Keratinocyte (primary cell): ENCODE measurements at regions not wholly inside any gene's neighbourhood (a gene's known extent, or its start where the extent isn't known, plus 50 kb on each side); places are given as distances from the start of the nearest gene placed in this dataset.

Source experiments
- DNase-seq: peaks from one replicate; pipeline ENCODE4 v3.0.0-alpha.2; 2011; ENCODE audit warnings: low read depth, missing footprints, low spot score
- FAIRE-seq: peaks from 2 replicates; lab custom pipeline; 2011; peaks lifted over from hg19 to GRCh38; lab: Jason Lieb, UNC
- H2AFZ ChIP-seq: 2 replicates; pipeline ENCODE4 v1.6.0; 2012; ENCODE audit warnings: low read length, control low read depth, inconsistent platforms; ENCODE audit not compliant: control insufficient read depth
- H3K27ac ChIP-seq: 2 replicates; pipeline ENCODE4 v1.5.1; 2011; ENCODE audit warnings: low read length; ENCODE audit not compliant: control insufficient read depth, insufficient read depth
- H3K27me3 ChIP-seq: 3 replicates; pipeline ENCODE4 v1.6.0; 2011; ENCODE audit warnings: low read length; ENCODE audit not compliant: control insufficient read depth, insufficient read depth; ENCODE audit errors: extremely low read depth
- H3K36me3 ChIP-seq, 2 experiments: 2 replicates in 1 of 2; 3 replicates in 1 of 2; pipeline ENCODE4 v1.5.1; 2011; ENCODE audit warnings: low read length in 2 of 2, mild to moderate bottlenecking in 1 of 2; ENCODE audit not compliant: control insufficient read depth in 2 of 2, insufficient read depth in 2 of 2; ENCODE audit errors: extremely low read depth in 1 of 2
- H3K4me1 ChIP-seq: 3 replicates; pipeline ENCODE4 v1.5.1; 2011; ENCODE audit warnings: low read length; ENCODE audit not compliant: control insufficient read depth, insufficient read depth; ENCODE audit errors: extremely low read depth
- H3K4me2 ChIP-seq: 3 replicates; pipeline ENCODE4 v1.6.0; 2011; ENCODE audit warnings: low read depth, low read length; ENCODE audit not compliant: control insufficient read depth, insufficient read depth; ENCODE audit errors: extremely low read depth
- H3K4me3 ChIP-seq, 3 experiments: fragments of 200-600 bp in 1 of 3; sonication (generic) in 1 of 3; 2 replicates in 2 of 3; 3 replicates in 1 of 3; pipeline ENCODE4 v1.5.1; 2011 to 2016; ENCODE audit warnings: low read length in 3 of 3, mild to moderate bottlenecking in 3 of 3, control low read depth in 2 of 3, inconsistent platforms in 1 of 3, low read depth in 1 of 3, mixed read lengths in 1 of 3, mixed run types in 1 of 3, moderate library complexity in 1 of 3; ENCODE audit not compliant: control insufficient read depth in 2 of 3, insufficient read depth in 2 of 3; ENCODE audit errors: extremely low read depth in 1 of 3
- H3K79me2 ChIP-seq: 2 replicates; pipeline ENCODE4 v1.6.0; 2012; ENCODE audit warnings: low read length; ENCODE audit not compliant: control insufficient read depth, insufficient read depth
- H3K9ac ChIP-seq: 3 replicates; pipeline ENCODE4 v1.6.0; 2011; ENCODE audit warnings: low read length; ENCODE audit not compliant: control insufficient read depth, insufficient read depth; ENCODE audit errors: extremely low read depth
- H3K9me1 ChIP-seq: 3 replicates; pipeline ENCODE4 v1.6.0; 2011; ENCODE audit warnings: low read length; ENCODE audit not compliant: control insufficient read depth, insufficient read depth; ENCODE audit errors: extremely low read depth
- H3K9me3 ChIP-seq: 2 replicates; pipeline ENCODE4 v1.5.1; 2012; ENCODE audit warnings: low read depth, low read length; ENCODE audit not compliant: control insufficient read depth
- H4K20me1 ChIP-seq: 3 replicates; pipeline ENCODE4 v1.6.0; 2011; ENCODE audit warnings: low read length; ENCODE audit not compliant: control insufficient read depth, insufficient read depth; ENCODE audit errors: extremely low read depth
- EZH2 ChIP-seq: IDR thresholded peaks from one replicate; pipeline ENCODE4 v1.6.1; 2012; ENCODE audit warnings: inconsistent platforms, mild to moderate bottlenecking, low read length, moderate library complexity
- dilution Hi-C: fragments of 300-500 bp; cut with MboI; formaldehyde crosslinking; loops from one replicate; pipeline ENCODE4 v1.7.0; 2020; ENCODE audit warnings: low sequenced_read_pairs; ENCODE audit not compliant: extremely low pct_ligation_motif_present
- TF ChIP-seq, protein P1 (sequence below), 3 experiments: IDR thresholded peaks in 1 of 3; conservative IDR thresholded peaks in 1 of 3; optimal IDR thresholded peaks in 1 of 3; 2 replicates in 2 of 3; 3 replicates in 1 of 3; pipeline versions ENCODE3 to v1.5.1; 2011; ENCODE audit warnings: low read length in 3 of 3, mild to moderate bottlenecking in 3 of 3, moderate library complexity in 2 of 3, control low read depth in 1 of 3, inconsistent platforms in 1 of 3; ENCODE audit not compliant: insufficient read depth in 2 of 3; ENCODE audit errors: extremely low read depth in 1 of 3

DNA sequence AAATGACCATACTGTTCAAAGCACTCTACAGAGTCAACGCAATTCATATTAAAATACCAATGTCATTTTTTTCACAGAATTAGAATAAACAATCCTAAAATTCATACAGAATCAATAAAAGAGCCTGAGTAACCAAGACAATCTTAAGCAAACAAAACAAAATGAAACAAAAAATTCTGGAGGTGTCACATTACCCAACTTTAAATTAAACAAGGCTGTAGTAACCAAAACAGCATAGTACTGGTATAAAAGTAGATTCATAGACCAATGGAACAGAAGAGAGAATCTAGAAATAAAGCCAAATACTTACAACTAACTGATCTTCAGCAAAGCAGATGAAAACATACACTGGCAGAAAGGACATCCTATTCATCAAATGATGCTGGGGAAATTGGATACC, 346.9 kb upstream of the JAG1 start:
- no peak for TF ChIP-seq EZH2
- TF ChIP-seq, protein P1, sequence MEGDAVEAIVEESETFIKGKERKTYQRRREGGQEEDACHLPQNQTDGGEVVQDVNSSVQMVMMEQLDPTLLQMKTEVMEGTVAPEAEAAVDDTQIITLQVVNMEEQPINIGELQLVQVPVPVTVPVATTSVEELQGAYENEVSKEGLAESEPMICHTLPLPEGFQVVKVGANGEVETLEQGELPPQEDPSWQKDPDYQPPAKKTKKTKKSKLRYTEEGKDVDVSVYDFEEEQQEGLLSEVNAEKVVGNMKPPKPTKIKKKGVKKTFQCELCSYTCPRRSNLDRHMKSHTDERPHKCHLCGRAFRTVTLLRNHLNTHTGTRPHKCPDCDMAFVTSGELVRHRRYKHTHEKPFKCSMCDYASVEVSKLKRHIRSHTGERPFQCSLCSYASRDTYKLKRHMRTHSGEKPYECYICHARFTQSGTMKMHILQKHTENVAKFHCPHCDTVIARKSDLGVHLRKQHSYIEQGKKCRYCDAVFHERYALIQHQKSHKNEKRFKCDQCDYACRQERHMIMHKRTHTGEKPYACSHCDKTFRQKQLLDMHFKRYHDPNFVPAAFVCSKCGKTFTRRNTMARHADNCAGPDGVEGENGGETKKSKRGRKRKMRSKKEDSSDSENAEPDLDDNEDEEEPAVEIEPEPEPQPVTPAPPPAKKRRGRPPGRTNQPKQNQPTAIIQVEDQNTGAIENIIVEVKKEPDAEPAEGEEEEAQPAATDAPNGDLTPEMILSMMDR (optimal IDR thresholded peaks at IDR 0.05 in 1 of 3, IDR thresholded peaks at IDR 0.05 in 1 of 3, conservative IDR thresholded peaks at IDR 0.05 in 1 of 3; ENCODE audit: extremely low read depth in 1 of 3, insufficient read depth in 2 of 3, low read length in 3 of 3), result no peak
- no peak overlapping the region for H3K27ac ChIP-seq
- H4K20me1 ChIP-seq, result no peaks in the 10 kb centered on the region
- H3K4me1 ChIP-seq, result no peaks in the 10 kb centered on the region
- H3K4me3 ChIP-seq, result no peak overlapping the region
- H3K4me2 ChIP-seq, result no peak overlapping the region
- no peaks in the 10 kb centered on the region for H3K9me1 ChIP-seq
- H3K9ac ChIP-seq, result no peak overlapping the region
- no peaks in the 10 kb centered on the region for H3K36me3 ChIP-seq
- H3K9me3 ChIP-seq, result no peaks in the 10 kb centered on the region
- no peaks in the 10 kb centered on the region for H3K27me3 ChIP-seq
- no peak overlapping the region for H2AFZ ChIP-seq
- DNase-seq (no peak), FAIRE-seq (peak; percentile 46)
- dilution Hi-C loops, result no loop called here
- H3K79me2 ChIP-seq, result no peaks in the 10 kb centered on the region

DNA sequence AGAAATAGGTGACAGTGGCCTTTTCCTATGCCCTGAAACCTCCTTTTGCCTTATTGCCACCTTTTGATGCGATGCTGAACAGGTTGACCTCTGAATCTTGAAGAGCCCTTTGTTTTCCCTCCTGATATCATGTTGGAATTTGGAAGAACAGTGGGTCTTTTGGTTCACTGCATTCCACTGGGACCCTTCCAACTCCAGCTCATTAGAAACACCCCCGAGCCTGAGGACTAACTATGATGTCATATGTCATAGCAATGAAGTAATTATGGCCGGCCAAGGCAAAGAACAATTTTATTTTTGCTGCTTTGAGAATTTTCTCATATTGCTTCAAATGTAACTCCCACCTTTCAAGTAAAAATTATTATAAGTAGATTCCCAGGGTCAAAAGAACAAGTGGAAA, 353.4 kb upstream of the JAG1 start:
- H3K9ac ChIP-seq, result no peak overlapping the region
- no peaks in the 10 kb centered on the region for H4K20me1 ChIP-seq
- H3K27ac ChIP-seq, result no peak overlapping the region
- H3K4me3 ChIP-seq, result no peak overlapping the region
- H3K79me2 ChIP-seq, result no peaks in the 10 kb centered on the region
- H3K4me2 ChIP-seq, result no peak overlapping the region
- no peak for TF ChIP-seq EZH2
- TF ChIP-seq, protein P1 (optimal IDR thresholded peaks at IDR 0.05 in 1 of 3, IDR thresholded peaks at IDR 0.05 in 1 of 3, conservative IDR thresholded peaks at IDR 0.05 in 1 of 3; ENCODE audit: extremely low read depth in 1 of 3, insufficient read depth in 2 of 3, low read length in 3 of 3), result no peak
- dilution Hi-C loops, result no loop called here
- no peaks in the 10 kb centered on the region for H3K9me1 ChIP-seq
- no peaks in the 10 kb centered on the region for H3K4me1 ChIP-seq
- no peaks in the 10 kb centered on the region for H3K36me3 ChIP-seq
- FAIRE-seq, result no peak
- H3K9me3 ChIP-seq, result no peaks in the 10 kb centered on the region
- DNase-seq, result no peak
- no peaks in the 10 kb centered on the region for H3K27me3 ChIP-seq
- H2AFZ ChIP-seq, result no peak overlapping the region
